ENCODE measurements at regions not wholly inside any gene's neighbourhood (a gene's known extent, or its start where the extent isn't known, plus 50 kb on each side); places are given as distances from the start of the nearest gene placed in this dataset.
A peak's percentile ranks its signal among the peaks of the same experiment; 100 is the strongest.

GRCh38 chr6:76862936-76863335, 600.4 kb downstream of the HTR1B start (continued):
- TF ChIP-seq, protein P1, sequence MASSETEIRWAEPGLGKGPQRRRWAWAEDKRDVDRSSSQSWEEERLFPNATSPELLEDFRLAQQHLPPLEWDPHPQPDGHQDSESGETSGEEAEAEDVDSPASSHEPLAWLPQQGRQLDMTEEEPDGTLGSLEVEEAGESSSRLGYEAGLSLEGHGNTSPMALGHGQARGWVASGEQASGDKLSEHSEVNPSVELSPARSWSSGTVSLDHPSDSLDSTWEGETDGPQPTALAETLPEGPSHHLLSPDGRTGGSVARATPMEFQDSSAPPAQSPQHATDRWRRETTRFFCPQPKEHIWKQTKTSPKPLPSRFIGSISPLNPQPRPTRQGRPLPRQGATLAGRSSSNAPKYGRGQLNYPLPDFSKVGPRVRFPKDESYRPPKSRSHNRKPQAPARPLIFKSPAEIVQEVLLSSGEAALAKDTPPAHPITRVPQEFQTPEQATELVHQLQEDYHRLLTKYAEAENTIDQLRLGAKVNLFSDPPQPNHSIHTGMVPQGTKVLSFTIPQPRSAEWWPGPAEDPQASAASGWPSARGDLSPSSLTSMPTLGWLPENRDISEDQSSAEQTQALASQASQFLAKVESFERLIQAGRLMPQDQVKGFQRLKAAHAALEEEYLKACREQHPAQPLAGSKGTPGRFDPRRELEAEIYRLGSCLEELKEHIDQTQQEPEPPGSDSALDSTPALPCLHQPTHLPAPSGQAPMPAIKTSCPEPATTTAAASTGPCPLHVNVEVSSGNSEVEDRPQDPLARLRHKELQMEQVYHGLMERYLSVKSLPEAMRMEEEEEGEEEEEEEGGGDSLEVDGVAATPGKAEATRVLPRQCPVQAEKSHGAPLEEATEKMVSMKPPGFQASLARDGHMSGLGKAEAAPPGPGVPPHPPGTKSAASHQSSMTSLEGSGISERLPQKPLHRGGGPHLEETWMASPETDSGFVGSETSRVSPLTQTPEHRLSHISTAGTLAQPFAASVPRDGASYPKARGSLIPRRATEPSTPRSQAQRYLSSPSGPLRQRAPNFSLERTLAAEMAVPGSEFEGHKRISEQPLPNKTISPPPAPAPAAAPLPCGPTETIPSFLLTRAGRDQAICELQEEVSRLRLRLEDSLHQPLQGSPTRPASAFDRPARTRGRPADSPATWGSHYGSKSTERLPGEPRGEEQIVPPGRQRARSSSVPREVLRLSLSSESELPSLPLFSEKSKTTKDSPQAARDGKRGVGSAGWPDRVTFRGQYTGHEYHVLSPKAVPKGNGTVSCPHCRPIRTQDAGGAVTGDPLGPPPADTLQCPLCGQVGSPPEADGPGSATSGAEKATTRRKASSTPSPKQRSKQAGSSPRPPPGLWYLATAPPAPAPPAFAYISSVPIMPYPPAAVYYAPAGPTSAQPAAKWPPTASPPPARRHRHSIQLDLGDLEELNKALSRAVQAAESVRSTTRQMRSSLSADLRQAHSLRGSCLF (CRISPR knock-in tag; IDR thresholded peaks at IDR 0.05; ENCODE audit: borderline replicate concordance) = no peak

- no TSS peak for BruUV-seq (replicated peaks)
- in situ Hi-C loops (cut with HindIII; ENCODE audit: extremely low pct_ligation_motif_present, low pct_unique_long_range_greater_than_20kb) = loop anchor here (25.0 kb wide), 2 partner anchors 174 to 924 kb away; no protein-coding TSS in a partner anchor
- 3% methylated on average over 2 of the region's 2 CpGs for WGBS (ENCODE audit: low lambda C conversion rate)
- H3K36me3 ChIP-seq (replicated peaks in 1 of 2; ENCODE audit: control insufficient read depth in 1 of 2, insufficient read depth in 2 of 2, low read length in 2 of 2) = no peaks in the 10 kb centered on the region
- TF ChIP-seq STAG1 (CRISPR knock-in tag; IDR thresholded peaks at IDR 0.05) (peak; percentile 60), SMC3 (IDR thresholded peaks at IDR 0.05; ENCODE audit: low read length) (peak; percentile 51), SPEN (CRISPR knock-in tag; IDR thresholded peaks at IDR 0.05; ENCODE audit: low read depth) (no peak), RAD21 (CRISPR knock-in tag; IDR thresholded peaks at IDR 0.05) (0 out of 2 replicates have a peak, but pooled peaks have one; percentile 19)
- TF ChIP-seq, protein P2, sequence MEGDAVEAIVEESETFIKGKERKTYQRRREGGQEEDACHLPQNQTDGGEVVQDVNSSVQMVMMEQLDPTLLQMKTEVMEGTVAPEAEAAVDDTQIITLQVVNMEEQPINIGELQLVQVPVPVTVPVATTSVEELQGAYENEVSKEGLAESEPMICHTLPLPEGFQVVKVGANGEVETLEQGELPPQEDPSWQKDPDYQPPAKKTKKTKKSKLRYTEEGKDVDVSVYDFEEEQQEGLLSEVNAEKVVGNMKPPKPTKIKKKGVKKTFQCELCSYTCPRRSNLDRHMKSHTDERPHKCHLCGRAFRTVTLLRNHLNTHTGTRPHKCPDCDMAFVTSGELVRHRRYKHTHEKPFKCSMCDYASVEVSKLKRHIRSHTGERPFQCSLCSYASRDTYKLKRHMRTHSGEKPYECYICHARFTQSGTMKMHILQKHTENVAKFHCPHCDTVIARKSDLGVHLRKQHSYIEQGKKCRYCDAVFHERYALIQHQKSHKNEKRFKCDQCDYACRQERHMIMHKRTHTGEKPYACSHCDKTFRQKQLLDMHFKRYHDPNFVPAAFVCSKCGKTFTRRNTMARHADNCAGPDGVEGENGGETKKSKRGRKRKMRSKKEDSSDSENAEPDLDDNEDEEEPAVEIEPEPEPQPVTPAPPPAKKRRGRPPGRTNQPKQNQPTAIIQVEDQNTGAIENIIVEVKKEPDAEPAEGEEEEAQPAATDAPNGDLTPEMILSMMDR (CRISPR knock-in tag; IDR thresholded peaks at IDR 0.05) = peak; percentile 64
- H4K20me1 ChIP-seq (ENCODE audit: insufficient read depth, low read length) = no peaks in the 10 kb centered on the region; the same call in 1 of the 2 replicates
- no peak overlapping the region for H3K27ac ChIP-seq (ENCODE audit: extremely low read length, insufficient read depth, low read length)
- POLR2A ChIA-PET = no interaction called here
- no peak overlapping the region for H2AFZ ChIP-seq (ENCODE audit: low read length)
- no peaks in the 10 kb centered on the region for H3K4me1 ChIP-seq (ENCODE audit: insufficient read depth, low read length)
- DNase-seq (ENCODE audit: low spot score) (peak; percentile 21), FAIRE-seq (no peak), ATAC-seq (peak; percentile 97)
- CTCF ChIA-PET (ENCODE audit: low intra/inter-chr PET ratio, low total read pairs) = interaction anchor here (0.7 to 1.7 kb wide), 5 partner anchors 153 to 968 kb away, joined by 3 to 7 read pairs (median 4); no protein-coding TSS in a partner anchor
- no peak overlapping the region for H3K4me2 ChIP-seq (ENCODE audit: low read depth, low read length)
- no peak overlapping the region for H3K4me3 ChIP-seq (replicated peaks in 1 of 3; ENCODE audit: insufficient read depth in 1 of 3, low read depth in 2 of 3, low read length in 3 of 3)
- no peak overlapping the region for H3K9ac ChIP-seq (ENCODE audit: insufficient read depth, low read depth, low read length)
- H3K9me3 ChIP-seq (ENCODE audit: low read length) = no peaks in the 10 kb centered on the region
- intact Hi-C loops (cut with micrococcal nuclease; ENCODE audit: unreplicated experiment) = loop anchor here (1.0 to 10.0 kb wide), 5 partner anchors 107 to 968 kb away; no protein-coding TSS in a partner anchor
- no peaks in the 10 kb centered on the region for H3K79me2 ChIP-seq (ENCODE audit: insufficient read depth, low read length)
- no peaks in the 10 kb centered on the region for H3K27me3 ChIP-seq (ENCODE audit: control insufficient read depth in 1 of 2, insufficient read depth in 2 of 2, low read length in 2 of 2)
Observed at GRCh38 chr6:76861403-76861802, 601.9 kb downstream of the HTR1B start.

All from HepG2 (cell line).